SK-N-MC (cell line): ENCODE measurements at regions not wholly inside any gene's neighbourhood (a gene's known extent, or its start where the extent isn't known, plus 50 kb on each side); places are given as distances from the start of the nearest gene placed in this dataset.

Experiments used
- DNase-seq: peaks from one replicate; pipeline ENCODE4 v3.0.0-alpha.2; 2011; ENCODE audit warnings: low read depth, low spot score
- H3K27ac ChIP-seq: fragments of 200-600 bp; sonication (generic); 2 replicates; pipeline ENCODE4 v1.5.1; 2016; ENCODE audit warnings: mixed run types
- H3K36me3 ChIP-seq: fragments of 200-600 bp; sonication (generic); 2 replicates; pipeline ENCODE4 v1.6.1; 2017; ENCODE audit warnings: antibody characterized with exemption, low read length, mixed read lengths; ENCODE audit not compliant: insufficient read depth
- H3K4me3 ChIP-seq: fragments of 200-600 bp; sonication (generic); 2 replicates; pipeline ENCODE4 v1.5.1; 2016
- H3K9ac ChIP-seq: fragments of 200-600 bp; sonication (generic); 2 replicates; pipeline ENCODE4 v1.8.0; 2017; ENCODE audit warnings: mixed run types, mixed read lengths; ENCODE audit not compliant: insufficient read length
- H3K9me3 ChIP-seq: fragments of 200-600 bp; sonication (generic); 2 replicates; pipeline ENCODE4 v1.6.1; 2017; ENCODE audit warnings: low read depth, mild to moderate bottlenecking, antibody characterized with exemption, low read length, moderate library complexity, mixed read lengths
- EZH2 ChIP-seq: fragments of 200-600 bp; sonication (generic); IDR thresholded peaks from one replicate; pipeline ENCODE4 v1.6.1; 2017; ENCODE audit warnings: antibody characterized with exemption
- FOXP2 ChIP-seq: optimal IDR thresholded peaks from 2 replicates; pipeline ENCODE3; 2011; ENCODE audit warnings: mild to moderate bottlenecking, moderate library complexity; ENCODE audit not compliant: insufficient read depth; ENCODE audit errors: extremely low read length, control extremely low read depth
- POLR2AphosphoS5 ChIP-seq: IDR thresholded peaks from 2 replicates; pipeline ENCODE4 v1.6.1; 2012; ENCODE audit warnings: mild to moderate bottlenecking, low read depth, low read length, borderline replicate concordance

DNA sequence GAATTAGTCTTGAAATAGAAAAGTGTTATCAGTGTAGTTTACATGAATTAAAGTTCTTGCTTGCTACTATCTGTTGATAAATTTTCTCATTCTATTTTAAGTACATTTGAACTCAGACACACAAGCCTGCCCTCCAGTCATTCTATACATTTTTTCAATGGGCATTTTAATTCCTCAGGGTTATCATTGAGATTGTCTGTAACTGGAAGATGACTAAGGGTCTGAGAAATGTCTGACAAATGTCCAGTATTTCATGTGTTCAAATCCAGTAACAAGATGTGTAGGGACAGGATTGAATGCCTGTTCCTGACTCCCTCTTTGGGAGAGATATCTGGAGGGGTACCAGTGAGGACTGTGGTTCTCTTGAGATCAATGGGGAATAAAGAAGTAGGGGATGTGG lies 223.9 kb upstream of the ADAMTSL1 start:
- Histone ChIP-seq H3K27ac (no peak overlapping the region), H3K9me3 (no peaks in the 10 kb centered on the region), H3K36me3 (no peaks in the 10 kb centered on the region), H3K9ac (no peak overlapping the region), H3K4me3 (no peak overlapping the region)
- no peak for DNase-seq
- TF ChIP-seq POLR2AphosphoS5, result no peak
- no peak for TF ChIP-seq EZH2
- TF ChIP-seq FOXP2, result no peak

DNA sequence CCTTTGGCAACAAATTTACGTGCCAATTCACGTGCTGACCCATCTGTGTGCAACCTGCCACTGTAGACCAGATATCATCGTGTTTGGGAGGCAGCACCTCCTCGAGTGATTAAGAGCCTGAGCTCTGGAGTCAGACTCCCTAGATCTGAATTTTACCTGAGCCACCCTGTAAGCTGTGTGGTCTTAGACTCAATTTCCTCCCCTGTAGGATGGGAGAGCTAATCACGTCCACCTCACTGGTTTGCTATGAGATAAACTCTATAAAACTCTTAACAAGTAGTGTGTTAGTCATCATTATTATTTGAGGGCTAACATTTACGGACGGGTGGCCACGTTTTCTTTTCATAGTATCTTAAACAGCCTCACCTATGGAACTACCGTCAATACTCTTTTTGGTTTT lies 220.0 kb upstream of the ADAMTSL1 start:
- no peak overlapping the region for H3K27ac ChIP-seq
- H3K9me3 ChIP-seq, result no peaks in the 10 kb centered on the region
- no peaks in the 10 kb centered on the region for H3K36me3 ChIP-seq
- H3K9ac ChIP-seq, result no peak overlapping the region
- no peak overlapping the region for H3K4me3 ChIP-seq
- TF ChIP-seq POLR2AphosphoS5 (no peak), EZH2 (no peak), FOXP2 (no peak)
- no peak for DNase-seq

DNA sequence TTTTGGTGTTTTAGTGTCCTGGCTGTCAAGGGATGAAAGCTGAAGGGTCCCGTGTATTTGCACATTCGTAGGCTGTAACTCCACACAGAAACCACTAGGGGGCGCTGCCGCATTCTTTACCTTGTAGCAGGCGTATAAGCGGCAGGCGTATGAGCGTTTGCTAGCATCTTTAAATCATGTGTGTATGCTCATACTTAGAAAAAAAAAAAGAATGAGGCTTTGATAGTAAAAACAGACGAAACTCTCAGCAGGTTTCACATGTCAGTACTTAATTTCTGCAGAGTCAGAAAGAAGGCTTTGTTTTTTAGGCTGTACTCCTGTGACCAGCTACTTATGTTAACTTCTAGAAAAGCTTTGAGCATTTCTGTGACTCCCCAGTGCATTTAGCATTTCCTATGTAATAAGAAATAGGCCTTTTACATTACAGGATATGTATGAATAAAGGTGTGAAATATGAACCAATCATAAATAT lies 218.8 kb upstream of the ADAMTSL1 start:
- no peaks in the 10 kb centered on the region for H3K9me3 ChIP-seq
- H3K36me3 ChIP-seq, result no peaks in the 10 kb centered on the region
- TF ChIP-seq FOXP2 (no peak), EZH2 (no peak), POLR2AphosphoS5 (no peak)
- H3K27ac ChIP-seq, result no peak overlapping the region
- no peak overlapping the region for H3K9ac ChIP-seq
- H3K4me3 ChIP-seq, result no peak overlapping the region
- peak; percentile 60 for DNase-seq

DNA sequence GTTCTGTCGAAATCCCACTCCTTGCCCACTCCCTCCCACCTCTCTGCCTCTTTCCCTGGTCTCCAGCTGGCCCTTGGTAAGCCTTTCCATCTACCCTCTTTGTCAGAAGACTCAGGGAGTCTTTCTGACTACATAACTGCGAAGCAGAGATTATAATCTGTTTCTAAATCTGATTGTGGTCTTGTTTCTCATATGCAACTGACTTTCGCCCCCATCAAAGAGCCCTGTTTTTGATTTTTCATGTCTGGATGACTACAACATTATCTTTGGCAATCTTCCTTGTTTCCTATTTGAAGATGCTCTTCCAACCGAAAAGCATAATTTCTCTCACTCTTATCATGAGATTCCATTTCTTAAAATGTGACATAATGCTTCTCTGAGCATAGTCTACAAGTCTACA lies 218.2 kb upstream of the ADAMTSL1 start:
- no peak for TF ChIP-seq POLR2AphosphoS5
- no peak for TF ChIP-seq FOXP2
- TF ChIP-seq EZH2, result no peak
- H3K9me3 ChIP-seq, result no peaks in the 10 kb centered on the region
- no peak for DNase-seq
- no peaks in the 10 kb centered on the region for H3K36me3 ChIP-seq
- H3K4me3 ChIP-seq, result no peak overlapping the region
- no peak overlapping the region for H3K27ac ChIP-seq
- no peak overlapping the region for H3K9ac ChIP-seq

DNA sequence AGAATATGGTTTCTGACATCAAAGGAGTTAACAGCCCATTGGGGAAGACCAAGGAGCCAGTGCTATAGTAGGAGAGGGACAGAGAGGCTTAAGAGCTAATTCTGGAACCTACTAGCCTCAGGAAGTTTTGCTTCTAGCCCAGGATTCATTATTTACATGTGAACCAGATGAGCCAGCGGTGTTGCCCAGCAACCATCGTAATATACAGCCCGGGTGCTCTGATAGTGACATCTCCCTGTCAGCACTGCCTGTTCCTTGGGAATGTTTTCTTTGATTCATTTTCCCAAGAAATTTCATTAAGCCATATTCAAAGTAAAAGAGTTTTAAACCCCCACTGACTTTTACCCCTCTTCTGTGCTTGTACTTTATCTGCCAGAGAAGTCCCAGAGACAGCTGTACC lies 217.4 kb upstream of the ADAMTSL1 start:
- H3K27ac ChIP-seq, result no peak overlapping the region

DNA sequence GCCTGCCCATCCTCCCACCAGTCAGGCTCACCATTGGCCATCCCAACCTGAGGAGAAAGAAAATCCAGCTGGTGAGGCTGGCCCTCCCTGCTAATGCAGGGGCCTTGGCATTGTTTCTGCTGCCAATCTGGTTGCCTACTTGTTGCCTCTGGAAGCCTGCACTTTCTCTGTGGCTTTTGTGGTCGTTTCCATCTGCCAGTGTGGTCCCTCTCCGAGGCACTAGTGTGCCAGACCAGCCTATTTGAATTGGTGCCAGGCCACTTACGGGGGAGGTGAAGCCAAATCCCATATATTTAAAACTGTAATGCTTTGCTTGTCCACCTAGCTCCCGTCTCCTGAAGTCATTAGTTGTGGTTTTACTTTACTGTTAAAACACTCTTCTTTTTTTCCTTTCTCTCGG lies 213.4 kb upstream of the ADAMTSL1 start:
- Histone ChIP-seq H3K4me3 (no peak overlapping the region; the same call in 1 of the 2 replicates), H3K9ac (no peak overlapping the region), H3K9me3 (no peaks in the 10 kb centered on the region), H3K27ac (no peak overlapping the region), H3K36me3 (no peaks in the 10 kb centered on the region)
- TF ChIP-seq FOXP2, result no peak
- TF ChIP-seq EZH2, result no peak
- no peak for TF ChIP-seq POLR2AphosphoS5
- no peak for DNase-seq

More for the DNA sequence above, 217.4 kb upstream of the ADAMTSL1 start:
- H3K36me3 ChIP-seq, result no peaks in the 10 kb centered on the region
- DNase-seq, result no peak
- no peak overlapping the region for H3K4me3 ChIP-seq
- no peaks in the 10 kb centered on the region for H3K9me3 ChIP-seq
- no peak overlapping the region for H3K9ac ChIP-seq
- no peak for TF ChIP-seq EZH2

DNA sequence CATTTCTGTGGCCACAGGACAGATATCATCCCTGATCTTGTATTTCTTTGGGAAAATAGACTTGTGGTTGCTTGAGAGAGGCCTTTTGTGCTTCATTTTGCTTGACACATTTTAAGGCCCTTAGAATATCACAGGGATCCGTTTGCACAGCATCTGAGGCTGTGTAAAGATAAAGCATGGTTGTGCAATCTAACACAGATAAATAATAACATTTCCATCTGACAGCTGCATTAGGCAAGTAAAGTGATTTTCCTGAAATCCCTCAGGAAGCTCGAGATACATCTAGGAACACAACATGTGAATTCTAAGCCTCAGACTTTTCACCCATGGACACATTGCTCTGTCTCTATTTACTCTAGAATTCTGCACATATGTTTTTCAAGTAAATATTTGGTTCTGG lies 212.8 kb upstream of the ADAMTSL1 start:
- DNase-seq, result no peak
- H3K4me3 ChIP-seq, result no peak overlapping the region
- H3K9me3 ChIP-seq, result no peaks in the 10 kb centered on the region
- no peak overlapping the region for H3K9ac ChIP-seq
- no peaks in the 10 kb centered on the region for H3K36me3 ChIP-seq
- H3K27ac ChIP-seq, result no peak overlapping the region
- TF ChIP-seq POLR2AphosphoS5 (no peak), FOXP2 (no peak), EZH2 (no peak)

DNA sequence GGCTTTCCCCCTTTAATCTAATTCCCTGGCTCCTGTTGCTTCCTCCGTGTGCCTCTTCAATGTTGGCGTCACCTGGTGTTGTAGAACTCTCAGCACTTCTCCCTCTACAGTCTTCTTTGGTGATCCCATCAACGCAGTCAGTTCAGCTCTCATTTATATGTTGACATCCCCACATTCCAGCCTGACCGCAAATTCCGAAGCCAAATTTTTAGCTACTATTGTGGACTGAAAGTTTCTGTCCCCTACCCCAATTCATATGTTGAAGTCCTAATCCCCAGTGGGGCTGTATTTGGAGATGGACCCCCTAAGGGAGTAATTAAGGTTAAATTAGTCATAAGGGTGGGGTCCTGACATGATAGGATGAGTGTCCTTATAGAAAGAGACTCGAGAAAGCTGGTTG lies 210.6 kb upstream of the ADAMTSL1 start:
- Histone ChIP-seq H3K9ac (no peak overlapping the region), H3K9me3 (no peaks in the 10 kb centered on the region), H3K27ac (no peak overlapping the region), H3K4me3 (no peak overlapping the region), H3K36me3 (no peaks in the 10 kb centered on the region)
- TF ChIP-seq POLR2AphosphoS5 (no peak), EZH2 (no peak), FOXP2 (no peak)
- no peak for DNase-seq

DNA sequence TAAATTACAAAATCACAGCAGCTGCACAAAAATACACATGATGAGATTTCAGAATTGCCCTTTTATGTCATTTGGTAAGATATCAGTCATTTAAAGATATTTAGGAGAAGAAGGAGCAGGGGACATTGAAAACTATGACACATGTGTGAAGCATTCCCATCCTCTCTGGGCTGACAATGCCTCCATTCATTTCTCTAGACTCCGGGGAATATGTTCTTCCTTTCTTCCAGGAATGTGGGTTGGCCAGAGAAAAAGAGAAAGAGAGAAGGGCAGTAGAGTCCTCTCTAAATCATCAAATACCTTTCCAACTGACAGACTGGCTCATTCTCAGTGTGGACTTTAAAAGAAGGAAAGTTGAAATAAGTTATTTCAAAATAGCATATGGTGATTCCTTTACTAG lies 205.6 kb upstream of the ADAMTSL1 start:
- Histone ChIP-seq H3K4me3 (no peak overlapping the region), H3K9ac (no peak overlapping the region), H3K36me3 (no peaks in the 10 kb centered on the region), H3K9me3 (no peaks in the 10 kb centered on the region), H3K27ac (no peak overlapping the region)
- TF ChIP-seq POLR2AphosphoS5, result no peak
- no peak for TF ChIP-seq FOXP2
- no peak for TF ChIP-seq EZH2
- no peak for DNase-seq

DNA sequence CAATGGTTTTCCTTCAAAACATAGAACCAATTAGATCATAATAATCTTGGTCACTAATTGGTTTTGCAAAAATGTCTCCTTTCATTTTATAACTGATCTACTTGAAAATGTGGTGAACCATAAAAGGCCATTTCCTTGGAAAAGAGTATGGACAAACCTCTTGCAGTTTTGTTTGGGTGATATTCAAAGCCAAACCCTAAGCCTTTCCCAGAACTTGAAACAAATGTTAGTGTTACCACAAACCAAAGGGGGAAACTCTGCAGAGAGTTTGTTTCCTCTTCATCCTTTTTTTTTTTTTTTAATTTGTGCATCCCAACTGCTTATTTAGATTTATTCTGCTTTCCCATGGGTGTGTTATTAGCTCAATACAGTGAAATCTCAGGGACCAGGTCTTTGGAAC lies 204.4 kb upstream of the ADAMTSL1 start:
- Histone ChIP-seq H3K9me3 (no peaks in the 10 kb centered on the region), H3K9ac (no peak overlapping the region), H3K4me3 (no peak overlapping the region), H3K36me3 (no peaks in the 10 kb centered on the region), H3K27ac (no peak overlapping the region)
- no peak for DNase-seq
- TF ChIP-seq POLR2AphosphoS5, result no peak
- TF ChIP-seq EZH2, result no peak
- TF ChIP-seq FOXP2, result no peak
